GM23248 (cell line): ENCODE measurements at regions not wholly inside any gene's neighbourhood (a gene's known extent, or its start where the extent isn't known, plus 50 kb on each side); places are given as distances from the start of the nearest gene placed in this dataset.

Experiments
- EZH2 ChIP-seq: fragments of 200-600 bp; sonication (generic); IDR thresholded peaks from 2 replicates; pipeline ENCODE4 v1.6.1; 2018; ENCODE audit warnings: antibody characterized with exemption, mild to moderate bottlenecking; ENCODE audit not compliant: insufficient read depth, poor library complexity, severe bottlenecking
- EZH2phosphoT487 ChIP-seq: fragments of 200-600 bp; sonication (generic); IDR thresholded peaks from 2 replicates; pipeline ENCODE4 v1.6.1; 2018; ENCODE audit warnings: antibody characterized with exemption, moderate library complexity, mild to moderate bottlenecking, low read depth; ENCODE audit not compliant: insufficient read depth

GRCh38 chr10:111926286-111926685 lies 257.3 kb downstream of the GPAM start:
- TF ChIP-seq EZH2 (no peak), EZH2phosphoT487 (no peak)
